Adrenal gland (tissue), 9 donors: ENCODE measurements at regions not wholly inside any gene's neighbourhood (a gene's known extent, or its start where the extent isn't known, plus 50 kb on each side); places are given as distances from the start of the nearest gene placed in this dataset.

Experiments
- DNase-seq, 7 donors: peaks; one replicate each; pipeline ENCODE4 v3.0.0-alpha.2; 2019 to 2020
- H3K27ac ChIP-seq, 5 donors: fragments of 200-600 bp; sonication (generic) in 4 of 5; 1 replicate in 3 of 5; 2 replicates in 2 of 5; pipeline versions ENCODE4 v1.5.1 to v1.8.0; 2016 to 2020; ENCODE audit warnings: mild to moderate bottlenecking in 1 of 5
- H3K27me3 ChIP-seq: fragments of 200-600 bp; 2 replicates; pipeline ENCODE4 v1.8.0; 2021
- H3K36me3 ChIP-seq, 2 donors: fragments of 200-600 bp; replicated peaks in 1 of 2; 1 replicate in 1 of 2; 2 replicates in 1 of 2; pipeline versions ENCODE4 v1.5.1 to v1.8.0; 2018 to 2022
- H3K4me1 ChIP-seq, 2 donors: fragments of 200-600 bp; replicated peaks in 1 of 2; 1 replicate in 1 of 2; 2 replicates in 1 of 2; pipeline versions ENCODE4 v1.5.1 to v1.8.0; 2018 to 2021
- H3K4me3 ChIP-seq, 4 donors: fragments of 200-600 bp; sonication (generic) in 3 of 4; one replicate each; pipeline ENCODE4 v1.5.1; 2016 to 2018
- H3K9me3 ChIP-seq, 3 donors: fragments of 200-600 bp; sonication (generic) in 1 of 3; replicated peaks in 1 of 3; 1 replicate in 2 of 3; 2 replicates in 1 of 3; pipeline versions ENCODE4 v1.5.1 to v1.8.0; 2016 to 2021
- POLR2A ChIP-seq, 2 donors: fragments of 450-650 bp; IDR thresholded peaks; one replicate each; pipeline ENCODE4 v1.6.1; 2017; ENCODE audit warnings: antibody characterized with exemption in 2 of 2, mild to moderate bottlenecking in 2 of 2, moderate library complexity in 1 of 2
- WGBS, 4 donors: extraction: QIAGEN DNeasy Blood & Tissue Kit in 2 of 4; methylation state at CpG; one replicate each; pipeline versions ENCODE4 v1.1.5 to v1.1.7; 2013 to 2017; 5-methylcytosine and 5-hydroxymethylcytosine counted together
- intact Hi-C, 2 donors: fragments of 100-400 bp; cut with DNase I; formaldehyde crosslinking; loops; one replicate each; pipeline versions ENCODE4 v1.14.1 to v1.15.0; 2022 to 2023
- TF ChIP-seq, protein P1 (sequence below), 6 experiments: fragments of 450-650 bp in 4 of 6; fragments of 200-600 bp in 2 of 6; sonication (generic) in 1 of 6; IDR thresholded peaks; 1 replicate in 5 of 6; 2 replicates in 1 of 6; pipeline versions ENCODE4 v1.5.1 to v1.8.0; 2016 to 2021; ENCODE audit warnings: antibody characterized with exemption in 6 of 6, mild to moderate bottlenecking in 2 of 6, moderate library complexity in 1 of 6
- donor health status: healthy with polysubstance abuse.
- donor health status: Bipolar disorder and iron deficiency.
- donor health status: DM: yes; HTN: yes; CAD: no.
- donor health status: DM: no; HTN: no; CAD: no.
- donor health status: DM: no; HTN: no; CAD: no.

DNA sequence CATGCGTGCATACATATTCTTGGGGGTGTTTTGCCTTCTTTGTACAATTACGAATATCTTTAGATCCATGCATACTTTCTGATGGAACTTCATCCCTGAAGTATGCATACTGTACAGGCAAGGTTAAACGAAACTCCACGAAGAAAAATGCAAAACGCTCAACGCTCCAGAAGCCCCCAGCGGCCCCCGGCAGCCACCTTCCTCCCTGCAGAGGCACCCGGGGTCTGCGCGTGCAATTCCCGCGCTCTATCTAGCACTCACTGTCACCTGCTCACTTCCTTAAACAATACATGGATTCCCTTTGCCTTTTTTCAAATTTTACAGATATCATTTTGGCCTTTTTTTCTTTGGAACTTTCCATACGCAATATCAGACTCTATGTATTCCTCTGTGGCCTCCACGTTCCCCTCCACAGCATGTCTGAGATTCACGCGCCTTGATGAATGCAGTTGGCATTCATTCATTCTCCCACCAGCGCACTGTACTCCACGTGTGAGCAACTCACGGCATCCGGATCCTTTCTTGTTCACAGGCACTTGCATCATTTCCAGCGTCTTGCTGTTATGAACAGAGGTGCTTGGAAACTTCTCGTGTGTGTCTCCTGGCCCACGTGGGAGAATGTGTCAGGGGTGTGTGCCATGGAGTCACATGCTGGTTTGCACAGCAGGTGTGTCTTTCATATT is 214.3 kb downstream of the CTTN start:
- WGBS, 4 donors: 85 to 89% (median 86%) methylated on average over 24 of the region's 24 CpGs
- Histone ChIP-seq H3K36me3 (no peaks in the 10 kb centered on the region), H3K4me3 (no peak overlapping the region), H3K27me3 (no peaks in the 10 kb centered on the region), H3K4me1 (peaks cover 0 to 14% of the 10 kb centered on the region in 2 donors), H3K9me3 (no peaks in the 10 kb centered on the region), H3K27ac (no peak overlapping the region)
- TF ChIP-seq, protein P1, sequence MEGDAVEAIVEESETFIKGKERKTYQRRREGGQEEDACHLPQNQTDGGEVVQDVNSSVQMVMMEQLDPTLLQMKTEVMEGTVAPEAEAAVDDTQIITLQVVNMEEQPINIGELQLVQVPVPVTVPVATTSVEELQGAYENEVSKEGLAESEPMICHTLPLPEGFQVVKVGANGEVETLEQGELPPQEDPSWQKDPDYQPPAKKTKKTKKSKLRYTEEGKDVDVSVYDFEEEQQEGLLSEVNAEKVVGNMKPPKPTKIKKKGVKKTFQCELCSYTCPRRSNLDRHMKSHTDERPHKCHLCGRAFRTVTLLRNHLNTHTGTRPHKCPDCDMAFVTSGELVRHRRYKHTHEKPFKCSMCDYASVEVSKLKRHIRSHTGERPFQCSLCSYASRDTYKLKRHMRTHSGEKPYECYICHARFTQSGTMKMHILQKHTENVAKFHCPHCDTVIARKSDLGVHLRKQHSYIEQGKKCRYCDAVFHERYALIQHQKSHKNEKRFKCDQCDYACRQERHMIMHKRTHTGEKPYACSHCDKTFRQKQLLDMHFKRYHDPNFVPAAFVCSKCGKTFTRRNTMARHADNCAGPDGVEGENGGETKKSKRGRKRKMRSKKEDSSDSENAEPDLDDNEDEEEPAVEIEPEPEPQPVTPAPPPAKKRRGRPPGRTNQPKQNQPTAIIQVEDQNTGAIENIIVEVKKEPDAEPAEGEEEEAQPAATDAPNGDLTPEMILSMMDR (IDR thresholded peaks at IDR 0.05): no peak
- TF ChIP-seq POLR2A (IDR thresholded peaks at IDR 0.05): no peak
- DNase-seq: no peak
- intact Hi-C loops: no loop called here

DNA sequence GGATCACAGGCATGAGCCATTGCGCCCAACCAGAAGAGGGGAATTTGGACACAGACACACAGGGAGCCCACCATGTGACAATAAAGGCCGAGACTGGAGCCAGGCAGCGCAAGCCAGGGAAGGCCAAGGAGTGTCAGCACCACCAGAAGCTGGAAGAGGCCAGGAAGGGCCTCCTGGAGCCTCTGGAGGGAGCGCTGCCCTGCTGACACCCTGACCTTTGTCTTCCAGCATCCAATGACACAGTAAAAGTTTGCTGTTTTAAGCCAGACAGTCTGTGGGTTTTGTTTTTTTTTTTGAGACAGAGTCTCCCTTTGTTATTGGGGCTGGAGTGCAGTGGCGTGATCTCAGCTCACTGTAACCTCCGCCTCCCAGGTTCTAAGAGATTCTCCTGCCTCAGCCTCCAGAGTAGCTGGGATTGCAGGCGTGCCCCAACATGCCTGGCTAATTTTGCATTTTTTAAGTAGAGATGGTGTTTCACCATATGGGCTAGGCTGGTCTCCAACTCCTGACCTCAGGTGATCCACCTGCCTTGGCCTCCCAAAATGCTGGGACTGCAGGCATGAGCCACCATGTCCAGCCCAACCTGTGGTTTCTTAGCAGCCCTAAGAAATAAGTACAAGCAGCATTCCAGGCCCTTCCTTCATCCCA is 215.8 kb downstream of the CTTN start:
- Histone ChIP-seq H3K4me3 (no peak overlapping the region), H3K27me3 (no peaks in the 10 kb centered on the region), H3K9me3 (no peaks in the 10 kb centered on the region), H3K36me3 (no peaks in the 10 kb centered on the region), H3K4me1 (peaks cover 8 to 14% of the 10 kb centered on the region in 2 donors), H3K27ac (no peak overlapping the region)
- TF ChIP-seq, protein P1 (IDR thresholded peaks at IDR 0.05): no peak
- no peak for TF ChIP-seq POLR2A (IDR thresholded peaks at IDR 0.05)
- intact Hi-C loops: no loop called here
- 88 to 98% (median 91%) methylated on average over 6 to 7 of the region's 7 CpGs for WGBS, 4 donors
- no peak for DNase-seq

DNA sequence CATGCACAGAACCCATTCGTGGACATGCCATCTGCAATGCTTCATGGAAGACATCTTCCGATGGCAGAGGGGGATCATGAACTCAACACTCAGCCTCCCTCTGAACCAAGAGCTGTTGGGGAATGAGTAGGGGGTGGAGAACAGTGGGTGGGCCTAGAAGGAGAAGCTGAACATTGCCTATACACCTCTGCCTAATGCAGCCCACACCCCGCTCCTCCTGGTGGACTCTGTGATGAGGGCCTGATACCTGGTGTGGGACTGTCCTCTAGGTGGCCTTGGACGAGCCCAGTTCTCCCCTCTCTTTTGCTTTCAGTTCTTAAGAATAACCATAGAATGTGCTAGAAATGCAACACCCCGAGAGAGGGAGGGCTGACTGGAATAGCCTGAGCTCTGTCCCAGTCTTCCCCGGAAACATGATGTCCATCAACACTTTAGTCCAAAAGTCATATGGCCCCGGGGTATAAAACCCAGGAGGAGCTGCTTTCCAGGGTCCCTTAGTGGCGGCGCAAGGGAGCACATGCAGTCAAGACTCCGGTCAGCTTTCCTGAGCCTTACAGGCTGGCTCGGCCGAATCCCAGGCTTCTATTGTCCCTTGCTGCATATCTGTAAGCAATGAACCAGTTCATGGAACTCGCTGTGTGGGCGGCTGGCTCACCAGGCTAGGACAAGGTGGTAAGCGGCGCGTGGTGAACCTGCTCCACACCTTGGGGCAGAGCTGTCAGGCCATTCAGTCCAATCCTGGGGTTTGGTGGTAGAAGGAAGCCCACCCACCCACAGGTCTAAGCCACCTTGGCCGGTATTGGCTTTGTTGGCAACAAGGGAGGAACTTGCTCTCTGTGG is 216.9 kb downstream of the CTTN start:
- Histone ChIP-seq H3K36me3 (no peaks in the 10 kb centered on the region), H3K4me1 (peaks cover 8 to 9% of the 10 kb centered on the region in 2 donors), H3K9me3 (no peaks in the 10 kb centered on the region), H3K27me3 (no peaks in the 10 kb centered on the region), H3K4me3 (no peak overlapping the region), H3K27ac (no peak overlapping the region)
- no peak for DNase-seq
- 94 to 96% (median 95%) methylated on average over 11 to 18 of the region's 18 CpGs for WGBS, 4 donors
- TF ChIP-seq, protein P1 (IDR thresholded peaks at IDR 0.05): no peak
- TF ChIP-seq POLR2A (IDR thresholded peaks at IDR 0.05): no peak
- intact Hi-C loops: no loop called here

DNA sequence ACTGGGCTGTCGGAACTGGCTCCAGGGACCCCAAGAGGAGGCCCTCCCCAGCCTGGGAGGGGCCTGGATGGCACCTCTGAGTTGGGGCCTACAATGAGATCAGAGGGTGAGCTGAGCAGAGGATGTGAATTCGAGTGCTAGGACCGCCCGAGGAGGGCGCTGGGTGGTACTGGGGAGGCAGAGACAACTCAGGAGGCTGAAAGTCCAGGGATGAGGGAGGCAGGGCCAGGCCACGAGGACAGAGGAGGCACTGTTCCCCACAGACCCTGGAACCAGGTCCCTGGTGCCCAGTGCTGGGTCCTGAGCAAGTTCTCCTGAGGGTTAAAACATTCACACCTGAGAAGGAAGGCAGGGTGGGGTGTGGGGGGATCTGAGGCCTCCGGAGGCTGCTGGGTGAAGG is 218.0 kb downstream of the CTTN start:
- H3K9me3 ChIP-seq: no peaks in the 10 kb centered on the region
- WGBS, 4 donors: 90 to 100% (median 95%) methylated on average over 6 to 7 of the region's 7 CpGs
- H3K4me1 ChIP-seq: peaks cover 0 to 8% of the 10 kb centered on the region in 2 donors
- DNase-seq: no peak
- H3K4me3 ChIP-seq: no peak overlapping the region
- no peaks in the 10 kb centered on the region for H3K27me3 ChIP-seq
- TF ChIP-seq POLR2A (IDR thresholded peaks at IDR 0.05): no peak
- TF ChIP-seq, protein P1 (IDR thresholded peaks at IDR 0.05): no peak
- intact Hi-C loops: no loop called here
- H3K36me3 ChIP-seq: no peaks in the 10 kb centered on the region
- no peak overlapping the region for H3K27ac ChIP-seq
